GM13977 (cell line): ENCODE measurements at regions not wholly inside any gene's neighbourhood (a gene's known extent, or its start where the extent isn't known, plus 50 kb on each side); places are given as distances from the start of the nearest gene placed in this dataset.

ENCODE experiments used
- DNase-seq: peaks from one replicate; pipeline ENCODE4 v3.0.0; 2012; ENCODE audit warnings: low spot score
- in situ Hi-C: fragments of 300-500 bp; cut with MboI; formaldehyde crosslinking; loops from one replicate; pipeline ENCODE4 v1.12.0; 2022; ENCODE audit warnings: low sequenced_read_pairs, low pct_unique_long_range_greater_than_20kb, mixed read lengths, inconsistent platforms; ENCODE audit not compliant: unreplicated experiment
- TF ChIP-seq, protein P1 (sequence below): IDR thresholded peaks from 2 replicates; pipeline ENCODE4 v1.5.1; 2012; ENCODE audit warnings: mild to moderate bottlenecking, control low read depth; ENCODE audit not compliant: insufficient read depth; ENCODE audit errors: extremely low read depth, missing control alignments

- in situ Hi-C loops, result loop anchor here (25.0 kb wide), 1 partner anchor 104 kb away; no protein-coding TSS in a partner anchor
- no peak for DNase-seq
- TF ChIP-seq, protein P1, sequence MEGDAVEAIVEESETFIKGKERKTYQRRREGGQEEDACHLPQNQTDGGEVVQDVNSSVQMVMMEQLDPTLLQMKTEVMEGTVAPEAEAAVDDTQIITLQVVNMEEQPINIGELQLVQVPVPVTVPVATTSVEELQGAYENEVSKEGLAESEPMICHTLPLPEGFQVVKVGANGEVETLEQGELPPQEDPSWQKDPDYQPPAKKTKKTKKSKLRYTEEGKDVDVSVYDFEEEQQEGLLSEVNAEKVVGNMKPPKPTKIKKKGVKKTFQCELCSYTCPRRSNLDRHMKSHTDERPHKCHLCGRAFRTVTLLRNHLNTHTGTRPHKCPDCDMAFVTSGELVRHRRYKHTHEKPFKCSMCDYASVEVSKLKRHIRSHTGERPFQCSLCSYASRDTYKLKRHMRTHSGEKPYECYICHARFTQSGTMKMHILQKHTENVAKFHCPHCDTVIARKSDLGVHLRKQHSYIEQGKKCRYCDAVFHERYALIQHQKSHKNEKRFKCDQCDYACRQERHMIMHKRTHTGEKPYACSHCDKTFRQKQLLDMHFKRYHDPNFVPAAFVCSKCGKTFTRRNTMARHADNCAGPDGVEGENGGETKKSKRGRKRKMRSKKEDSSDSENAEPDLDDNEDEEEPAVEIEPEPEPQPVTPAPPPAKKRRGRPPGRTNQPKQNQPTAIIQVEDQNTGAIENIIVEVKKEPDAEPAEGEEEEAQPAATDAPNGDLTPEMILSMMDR, result no peak
Measured at GRCh38 chr6:71190809-71191208, 97.8 kb upstream of the OGFRL1 start.

DNA sequence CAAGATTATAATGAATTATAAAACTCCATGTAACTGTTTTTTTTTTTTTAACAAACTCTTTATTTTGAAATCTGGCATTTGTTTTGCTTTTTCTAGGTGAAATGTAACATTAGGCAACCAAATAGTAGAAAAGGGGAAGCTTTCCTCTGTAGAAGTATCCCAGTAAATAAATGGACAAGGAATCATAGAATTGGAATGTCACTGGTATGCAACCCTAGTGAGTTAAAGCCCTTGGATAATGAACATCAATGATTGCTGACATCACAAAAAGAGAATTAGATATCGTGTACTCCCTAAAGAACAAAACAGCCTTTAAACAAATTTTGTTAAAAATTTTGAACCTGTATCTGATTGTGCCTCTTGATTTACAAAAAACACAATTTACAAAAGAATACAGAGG lies 93.9 kb upstream of the OGFRL1 start:
- TF ChIP-seq, protein P1, result no peak
- in situ Hi-C loops, result loop anchor here (25.0 kb wide), 1 partner anchor 107 kb away; no protein-coding TSS in a partner anchor
- DNase-seq, result no peak

DNA sequence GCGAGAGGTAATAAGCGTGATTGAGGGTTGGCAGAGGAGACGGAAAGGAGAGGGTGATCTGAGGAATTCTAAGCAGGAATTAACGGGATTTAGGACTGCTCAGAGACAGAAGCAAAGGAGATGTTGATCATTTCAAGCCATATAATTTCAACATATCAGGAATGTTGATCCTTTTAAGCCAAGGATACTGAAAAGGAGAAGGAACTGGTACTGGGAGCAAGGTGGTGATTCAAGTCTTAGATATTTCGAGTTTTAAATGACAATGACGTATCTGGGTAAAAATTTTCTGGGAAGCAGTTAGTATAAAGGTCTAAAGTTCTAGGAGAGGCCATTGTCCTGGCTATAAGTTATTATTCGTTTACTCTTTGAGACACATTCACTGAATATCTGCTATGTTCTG lies 91.3 kb upstream of the OGFRL1 start:
- TF ChIP-seq, protein P1, result no peak
- in situ Hi-C loops, result loop anchor here (25.0 kb wide), 1 partner anchor 110 kb away; no protein-coding TSS in a partner anchor
- no peak for DNase-seq

- TF ChIP-seq, protein P1, result no peak
- in situ Hi-C loops, result loop anchor here (25.0 kb wide), 1 partner anchor 110 kb away; no protein-coding TSS in a partner anchor
- no peak for DNase-seq
Measured at GRCh38 chr6:71197780-71198179, 90.8 kb upstream of the OGFRL1 start.

GRCh38 chr6:71198908-71199307 lies 89.7 kb upstream of the OGFRL1 start:
- TF ChIP-seq, protein P1, result no peak
- in situ Hi-C loops, result loop anchor here (25.0 kb wide), 1 partner anchor 112 kb away; no protein-coding TSS in a partner anchor
- no peak for DNase-seq

- in situ Hi-C loops, result loop anchor here (25.0 kb wide), 1 partner anchor 112 kb away; no protein-coding TSS in a partner anchor
- TF ChIP-seq, protein P1, result no peak
Measured at GRCh38 chr6:71199736-71200135, 88.9 kb upstream of the OGFRL1 start.

More at GRCh38 chr6:71199736-71200135, 88.9 kb upstream of the OGFRL1 start:
- DNase-seq, result no peak
